ENCODE measurements at regions not wholly inside any gene's neighbourhood (a gene's known extent, or its start where the extent isn't known, plus 50 kb on each side); places are given as distances from the start of the nearest gene placed in this dataset.

DNA sequence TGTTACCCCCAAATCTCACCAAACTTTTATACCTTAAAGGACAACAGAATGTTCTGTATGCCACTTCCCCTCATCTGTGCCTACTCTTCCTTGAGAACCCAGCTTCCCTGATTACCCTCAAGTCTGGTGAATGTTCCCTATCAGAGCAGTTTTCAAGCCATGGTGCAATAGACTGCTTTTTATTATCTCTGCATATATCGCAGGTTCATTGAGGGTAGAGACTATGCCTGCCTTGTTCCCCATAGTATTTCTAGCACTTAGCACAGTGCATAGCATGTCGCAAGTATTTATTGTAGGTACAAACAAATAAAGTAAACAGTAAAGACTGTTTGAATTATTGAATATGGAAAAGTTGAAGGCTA lies 146.6 kb downstream of the HAUS1 start:
- TF ChIP-seq CTCF (IDR thresholded peaks at IDR 0.05; ENCODE audit: poor library complexity, severe bottlenecking) (no peak), EZH2 (IDR thresholded peaks at IDR 0.05; ENCODE audit: borderline replicate concordance, insufficient read depth, low read length, poor library complexity, severe bottlenecking) (no peak), EP300 (conservative IDR thresholded peaks at IDR 0.05; ENCODE audit: poor library complexity, severe bottlenecking) (no peak), POLR2AphosphoS5 (IDR thresholded peaks at IDR 0.05) (no peak), TAF1 (IDR thresholded peaks at IDR 0.05; ENCODE audit: low read depth) (no peak)

Measured in neural cell (in vitro differentiated cells).